Left lung (tissue), 4 donors: ENCODE measurements at regions not wholly inside any gene's neighbourhood (a gene's known extent, or its start where the extent isn't known, plus 50 kb on each side); places are given as distances from the start of the nearest gene placed in this dataset.
A peak's percentile ranks its signal among the peaks of the same experiment; 100 is the strongest.
"Not testable (repeated sequence)": the region's sequence is repeated elsewhere in the genome, so short reads cannot be mapped to it uniquely, and the experiment has no call there.

Source experiments
- ATAC-seq: fragments of 200-7000 bp; cut with Tn5 transposase; one replicate; pipeline ENCODE4 v1.9.1; 2020; ENCODE audit warnings: moderate library complexity
- DNase-seq, 4 donors: peaks; one replicate each; pipeline ENCODE4 v3.0.0-alpha.2; 2013 to 2020
- H3K27ac ChIP-seq, 2 donors: fragments of 200-600 bp; sonication (generic) in 1 of 2; one replicate each; pipeline versions ENCODE4 v1.5.0 to v1.8.0; 2020 to 2021
- H3K27me3 ChIP-seq, 2 donors: fragments of 200-600 bp; sonication (generic) in 1 of 2; one replicate each; pipeline versions ENCODE4 v1.5.0 to v1.8.0; 2020 to 2021
- H3K36me3 ChIP-seq, 2 donors: fragments of 200-600 bp; sonication (generic) in 1 of 2; one replicate each; pipeline versions ENCODE4 v1.5.0 to v1.8.0; 2020 to 2021
- H3K4me1 ChIP-seq, 2 donors: fragments of 200-600 bp; one replicate each; pipeline ENCODE4 v1.8.0; 2021
- H3K4me3 ChIP-seq, 2 donors: fragments of 200-600 bp; sonication (generic) in 1 of 2; one replicate each; pipeline versions ENCODE4 v1.5.0 to v1.8.0; 2020 to 2021; ENCODE audit warnings: mild to moderate bottlenecking in 1 of 2
- H3K9me3 ChIP-seq, 2 donors: fragments of 200-600 bp; sonication (generic) in 1 of 2; one replicate each; pipeline versions ENCODE4 v1.5.0 to v1.8.0; 2020 to 2021
- CTCF ChIP-seq, 2 donors: fragments of 200-600 bp; sonication (generic) in 1 of 2; IDR thresholded peaks; one replicate each; pipeline versions ENCODE4 v1.5.0 to v1.8.0; 2021; ENCODE audit warnings: antibody characterized with exemption in 2 of 2
- intact Hi-C, 2 donors: fragments of 100-400 bp; cut with DNase I; formaldehyde crosslinking; loops; one replicate each; pipeline versions ENCODE4 v1.11.2 to v1.14.2; 2022
- donor health status: DM: no; HTN: yes; CAD: no.
- donor health status: DM: no; HTN: no; CAD: no.

- H3K27ac ChIP-seq: no peak overlapping the region
- no peak overlapping the region for H3K4me3 ChIP-seq
- intact Hi-C loops: no loop called here
- no peaks in the 10 kb centered on the region for H3K27me3 ChIP-seq
- H3K36me3 ChIP-seq: no peaks in the 10 kb centered on the region
- no peaks in the 10 kb centered on the region for H3K9me3 ChIP-seq
- H3K4me1 ChIP-seq: no peaks in the 10 kb centered on the region
- DNase-seq: no peak
- no peak for ATAC-seq
- TF ChIP-seq CTCF (IDR thresholded peaks at IDR 0.05): no peak
Measured at GRCh38 chr3:67167481-67167880, 169.4 kb downstream of the KBTBD8 start.

- no peak overlapping the region for H3K4me3 ChIP-seq
- ATAC-seq (no peak), DNase-seq (peak in 1 of 4 donors; percentile 6)
- no peak for TF ChIP-seq CTCF (IDR thresholded peaks at IDR 0.05)
- no peaks in the 10 kb centered on the region for H3K36me3 ChIP-seq
- H3K4me1 ChIP-seq: no peaks in the 10 kb centered on the region
- H3K9me3 ChIP-seq: peaks cover 0 to 18% of the 10 kb centered on the region in 2 donors
- H3K27ac ChIP-seq: no peak overlapping the region
- intact Hi-C loops: no loop called here
- no peaks in the 10 kb centered on the region for H3K27me3 ChIP-seq
Measured at GRCh38 chr3:67171841-67172240, 173.7 kb downstream of the KBTBD8 start.

GRCh38 chr3:67173130-67173529 is 175.0 kb downstream of the KBTBD8 start:
- H3K27me3 ChIP-seq, H3K4me1 ChIP-seq, H3K27ac ChIP-seq, DNase-seq, H3K4me3 ChIP-seq, H3K36me3 ChIP-seq, ATAC-seq, intact Hi-C loops: not testable (repeated sequence)
- H3K9me3 ChIP-seq: peaks cover 0 to 18% of the 10 kb centered on the region in 2 donors

GRCh38 chr3:67176396-67176795 is 178.3 kb downstream of the KBTBD8 start:
- DNase-seq (no peak), ATAC-seq (no peak)
- Histone ChIP-seq H3K27ac (no peak overlapping the region), H3K4me3 (no peak overlapping the region), H3K27me3 (no peaks in the 10 kb centered on the region), H3K4me1 (no peaks in the 10 kb centered on the region), H3K36me3 (no peaks in the 10 kb centered on the region), H3K9me3 (peaks cover 0 to 18% of the 10 kb centered on the region in 2 donors)
- intact Hi-C loops: no loop called here
- no peak for TF ChIP-seq CTCF (IDR thresholded peaks at IDR 0.05)

- ATAC-seq: no peak
- DNase-seq: no peak
- no peaks in the 10 kb centered on the region for H3K36me3 ChIP-seq
Measured at GRCh38 chr3:67192466-67192865, 194.4 kb downstream of the KBTBD8 start.

More at GRCh38 chr3:67192466-67192865, 194.4 kb downstream of the KBTBD8 start:
- Histone ChIP-seq H3K27ac (no peak overlapping the region), H3K9me3 (peaks cover 0 to under 1% of the 10 kb centered on the region in 2 donors), H3K4me1 (no peaks in the 10 kb centered on the region), H3K4me3 (no peak overlapping the region), H3K27me3 (no peaks in the 10 kb centered on the region)
- TF ChIP-seq CTCF (IDR thresholded peaks at IDR 0.05): no peak
- intact Hi-C loops: no loop called here
